Activated T-cell treated with anti-CD3 and anti-CD28 coated beads, Interleukin-2, amount 50 U/mL, for 72 hours (primary cell): ENCODE measurements at regions not wholly inside any gene's neighbourhood (a gene's known extent, or its start where the extent isn't known, plus 50 kb on each side); places are given as distances from the start of the nearest gene placed in this dataset.
A peak's percentile ranks its signal among the peaks of the same experiment; 100 is the strongest.

Experiments
- ATAC-seq, 2 donors: fragments of 150-1000 bp; cut with Tn5 transposase; replicated peaks in 1 of 2; 2 replicates each; pipeline ENCODE4 v1.10.0; 2021; ENCODE audit warnings: moderate library complexity in 2 of 2, mild to moderate bottlenecking in 1 of 2
- DNase-seq, 2 donors: peaks; one replicate each; pipeline ENCODE4 v3.0.0; 2021 to 2022; ENCODE audit warnings: mixed read lengths in 1 of 2
- H3K27ac Mint-ChIP-seq: one replicate; pipeline ENCODE4 v1.8.0; 2022; ENCODE audit warnings: mild to moderate bottlenecking, moderate library complexity, mixed read lengths
- H3K27me3 Mint-ChIP-seq: one replicate; pipeline ENCODE4 v1.8.0; 2022; ENCODE audit warnings: low read depth, mixed read lengths
- H3K36me3 Mint-ChIP-seq, 2 donors: one replicate each; pipeline ENCODE4 v1.8.0; 2022; ENCODE audit warnings: mixed read lengths in 2 of 2, mild to moderate bottlenecking in 1 of 2; ENCODE audit not compliant: insufficient read depth in 2 of 2
- H3K4me1 Mint-ChIP-seq: one replicate; pipeline ENCODE4 v1.8.0; 2022; ENCODE audit warnings: low read depth, mixed read lengths
- H3K4me3 Mint-ChIP-seq, 2 donors: one replicate each; pipeline ENCODE4 v1.8.0; 2022; ENCODE audit warnings: mild to moderate bottlenecking in 2 of 2, mixed read lengths in 2 of 2, moderate library complexity in 2 of 2
- H3K9me3 Mint-ChIP-seq, 2 donors: one replicate each; pipeline ENCODE4 v1.8.0; 2022; ENCODE audit warnings: mixed read lengths in 2 of 2

GRCh38 chr5:82910491-82910890, 166.7 kb downstream of the TMEM167A start:
- H3K9me3 Mint-ChIP-seq: peaks cover 5 to 8% of the 10 kb centered on the region in 2 donors
- no peak for ATAC-seq
- H3K27me3 Mint-ChIP-seq: peaks cover 28% of the 10 kb centered on the region
- no peak for DNase-seq
- peaks cover 12% of the 10 kb centered on the region for H3K4me1 Mint-ChIP-seq
- H3K36me3 Mint-ChIP-seq: peaks cover 4 to 5% of the 10 kb centered on the region in 2 donors
- H3K27ac Mint-ChIP-seq: no peak overlapping the region
- H3K4me3 Mint-ChIP-seq: no peak overlapping the region

GRCh38 chr5:82909771-82910170, 167.4 kb downstream of the TMEM167A start:
- no peak for ATAC-seq
- Mint-ChIP-seq H3K9me3 (peaks cover 2% of the 10 kb centered on the region in 2 donors), H3K36me3 (no peaks in the 10 kb centered on the region), H3K4me1 (peaks cover 12% of the 10 kb centered on the region), H3K27me3 (peaks cover 33% of the 10 kb centered on the region), H3K4me3 (no peak overlapping the region), H3K27ac (no peak overlapping the region)
- no peak for DNase-seq

- H3K9me3 Mint-ChIP-seq: peaks cover 0 to 5% of the 10 kb centered on the region in 2 donors
- ATAC-seq (no peak), DNase-seq (no peak)
- no peak overlapping the region for H3K4me3 Mint-ChIP-seq
- H3K27ac Mint-ChIP-seq: no peak overlapping the region
- H3K36me3 Mint-ChIP-seq: peaks cover 3% of the 10 kb centered on the region in 2 donors
- H3K4me1 Mint-ChIP-seq: no peaks in the 10 kb centered on the region
- H3K27me3 Mint-ChIP-seq: peaks cover 22% of the 10 kb centered on the region
These were observed 171.2 kb downstream of the TMEM167A start for GRCh38 chr5:82905986-82906385.

GRCh38 chr5:82901281-82901888, 175.8 kb downstream of the TMEM167A start:
- Mint-ChIP-seq H3K9me3 (peaks cover 4 to 10% of the 10 kb centered on the region in 2 donors), H3K36me3 (peaks cover 3 to 5% of the 10 kb centered on the region in 2 donors), H3K4me3 (no peak overlapping the region), H3K27ac (no peak overlapping the region), H3K27me3 (peaks cover 13% of the 10 kb centered on the region), H3K4me1 (no peaks in the 10 kb centered on the region)
- DNase-seq (no peak), ATAC-seq (no peak)

- Mint-ChIP-seq H3K27me3 (peaks cover 7% of the 10 kb centered on the region), H3K4me1 (no peaks in the 10 kb centered on the region), H3K4me3 (no peak overlapping the region), H3K9me3 (peaks cover 2 to 3% of the 10 kb centered on the region in 2 donors), H3K36me3 (peaks cover 0 to 2% of the 10 kb centered on the region in 2 donors), H3K27ac (no peak overlapping the region)
- DNase-seq (no peak), ATAC-seq (no peak)
These were observed 182.5 kb downstream of the TMEM167A start for GRCh38 chr5:82894716-82895115.

GRCh38 chr5:82889088-82889487, 188.1 kb downstream of the TMEM167A start:
- no peak for DNase-seq
- Mint-ChIP-seq H3K4me3 (no peak overlapping the region), H3K36me3 (peaks cover 0 to 3% of the 10 kb centered on the region in 2 donors), H3K27ac (no peak overlapping the region), H3K9me3 (no peaks in the 10 kb centered on the region), H3K4me1 (peaks cover 8% of the 10 kb centered on the region), H3K27me3 (peaks cover 7% of the 10 kb centered on the region)
- ATAC-seq: no peak

GRCh38 chr5:82886911-82887310, 190.3 kb downstream of the TMEM167A start:
- peaks cover 0 to 3% of the 10 kb centered on the region in 2 donors for H3K36me3 Mint-ChIP-seq
- peaks cover 22% of the 10 kb centered on the region for H3K4me1 Mint-ChIP-seq
- no peak overlapping the region for H3K4me3 Mint-ChIP-seq
- DNase-seq: no peak
- ATAC-seq: no peak
- H3K9me3 Mint-ChIP-seq: peaks cover 0 to 2% of the 10 kb centered on the region in 2 donors
- H3K27me3 Mint-ChIP-seq: no peaks in the 10 kb centered on the region
- H3K27ac Mint-ChIP-seq: no peak overlapping the region

GRCh38 chr5:82885627-82886389, 191.4 kb downstream of the TMEM167A start:
- Mint-ChIP-seq H3K4me3 (peak overlapping the region in 1 of 2 donors; percentile 47), H3K9me3 (peaks cover 0 to 2% of the 10 kb centered on the region in 2 donors), H3K36me3 (peaks cover 0 to 3% of the 10 kb centered on the region in 2 donors), H3K4me1 (peaks cover 29% of the 10 kb centered on the region), H3K27me3 (no peaks in the 10 kb centered on the region), H3K27ac (no peak overlapping the region)
- DNase-seq: no peak
- ATAC-seq: peak; percentile 37 to 39

GRCh38 chr5:82884821-82885471, 192.2 kb downstream of the TMEM167A start:
- H3K36me3 Mint-ChIP-seq: peaks cover 4 to 6% of the 10 kb centered on the region in 2 donors
- no peak for DNase-seq
- H3K9me3 Mint-ChIP-seq: peaks cover 2 to 8% of the 10 kb centered on the region in 2 donors
- H3K27ac Mint-ChIP-seq: no peak overlapping the region
- no peak overlapping the region for H3K4me3 Mint-ChIP-seq
- H3K4me1 Mint-ChIP-seq: peaks cover 29% of the 10 kb centered on the region
- H3K27me3 Mint-ChIP-seq: no peaks in the 10 kb centered on the region
- ATAC-seq: no peak

- H3K4me1 Mint-ChIP-seq: peaks cover 29% of the 10 kb centered on the region
- H3K27ac Mint-ChIP-seq: no peak overlapping the region
- H3K36me3 Mint-ChIP-seq: peaks cover 9 to 12% of the 10 kb centered on the region in 2 donors
- H3K4me3 Mint-ChIP-seq: peak overlapping the region in 1 of 2 donors; percentile 15
- DNase-seq: no peak
- ATAC-seq: no peak
- H3K9me3 Mint-ChIP-seq: peaks cover 5 to 10% of the 10 kb centered on the region in 2 donors
- H3K27me3 Mint-ChIP-seq: no peaks in the 10 kb centered on the region
These were observed 194.9 kb downstream of the TMEM167A start for GRCh38 chr5:82882316-82882715.

GRCh38 chr5:82881571-82882174, 195.5 kb downstream of the TMEM167A start:
- Mint-ChIP-seq H3K27ac (peak overlapping the region; percentile 68), H3K4me1 (peaks cover 29% of the 10 kb centered on the region), H3K36me3 (peaks cover 9 to 12% of the 10 kb centered on the region in 2 donors), H3K4me3 (peak overlapping the region; percentile 20 to 52), H3K9me3 (peaks cover 5 to 10% of the 10 kb centered on the region in 2 donors), H3K27me3 (no peaks in the 10 kb centered on the region)
- no peak for ATAC-seq
- DNase-seq: no peak

GRCh38 chr5:82879089-82879488, 198.1 kb downstream of the TMEM167A start:
- Mint-ChIP-seq H3K27me3 (no peaks in the 10 kb centered on the region), H3K9me3 (peaks cover 6 to 10% of the 10 kb centered on the region in 2 donors), H3K27ac (no peak overlapping the region), H3K4me3 (no peak overlapping the region), H3K4me1 (peaks cover 21% of the 10 kb centered on the region), H3K36me3 (peaks cover 5 to 12% of the 10 kb centered on the region in 2 donors)
- no peak for DNase-seq
- no peak for ATAC-seq

- no peak for DNase-seq
- ATAC-seq: no peak
- no peaks in the 10 kb centered on the region for H3K4me1 Mint-ChIP-seq
- no peak overlapping the region for H3K4me3 Mint-ChIP-seq
- peaks cover 3% of the 10 kb centered on the region in 2 donors for H3K9me3 Mint-ChIP-seq
- H3K36me3 Mint-ChIP-seq: peaks cover 3 to 5% of the 10 kb centered on the region in 2 donors
- H3K27me3 Mint-ChIP-seq: no peaks in the 10 kb centered on the region
- H3K27ac Mint-ChIP-seq: no peak overlapping the region
These were observed 203.7 kb downstream of the TMEM167A start for GRCh38 chr5:82873452-82873851.
